ENCODE measurements at regions not wholly inside any gene's neighbourhood (a gene's known extent, or its start where the extent isn't known, plus 50 kb on each side); places are given as distances from the start of the nearest gene placed in this dataset.

DNA sequence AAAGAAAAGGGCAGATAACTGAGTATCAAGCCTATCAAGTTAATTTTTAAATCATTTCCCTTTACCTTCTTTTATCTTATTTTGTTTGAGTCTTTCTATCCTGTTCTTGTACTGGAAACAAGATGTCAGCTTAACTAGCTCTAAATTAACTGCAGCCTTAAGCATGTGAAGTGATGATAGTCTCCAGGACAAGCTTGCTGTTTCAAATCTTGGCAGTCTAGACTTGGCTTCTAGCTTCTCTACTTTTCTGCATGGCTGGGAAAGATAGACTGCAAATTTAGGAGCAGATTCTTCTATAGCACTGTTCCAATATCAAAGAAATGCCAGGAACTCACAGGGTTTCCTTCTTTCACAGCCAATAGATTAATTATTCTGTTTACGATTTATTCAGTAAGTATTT lies 1034.4 kb downstream of the TUSC7 start:
- TF ChIP-seq, protein P1, sequence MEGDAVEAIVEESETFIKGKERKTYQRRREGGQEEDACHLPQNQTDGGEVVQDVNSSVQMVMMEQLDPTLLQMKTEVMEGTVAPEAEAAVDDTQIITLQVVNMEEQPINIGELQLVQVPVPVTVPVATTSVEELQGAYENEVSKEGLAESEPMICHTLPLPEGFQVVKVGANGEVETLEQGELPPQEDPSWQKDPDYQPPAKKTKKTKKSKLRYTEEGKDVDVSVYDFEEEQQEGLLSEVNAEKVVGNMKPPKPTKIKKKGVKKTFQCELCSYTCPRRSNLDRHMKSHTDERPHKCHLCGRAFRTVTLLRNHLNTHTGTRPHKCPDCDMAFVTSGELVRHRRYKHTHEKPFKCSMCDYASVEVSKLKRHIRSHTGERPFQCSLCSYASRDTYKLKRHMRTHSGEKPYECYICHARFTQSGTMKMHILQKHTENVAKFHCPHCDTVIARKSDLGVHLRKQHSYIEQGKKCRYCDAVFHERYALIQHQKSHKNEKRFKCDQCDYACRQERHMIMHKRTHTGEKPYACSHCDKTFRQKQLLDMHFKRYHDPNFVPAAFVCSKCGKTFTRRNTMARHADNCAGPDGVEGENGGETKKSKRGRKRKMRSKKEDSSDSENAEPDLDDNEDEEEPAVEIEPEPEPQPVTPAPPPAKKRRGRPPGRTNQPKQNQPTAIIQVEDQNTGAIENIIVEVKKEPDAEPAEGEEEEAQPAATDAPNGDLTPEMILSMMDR (IDR thresholded peaks at IDR 0.05; ENCODE audit: control extremely low read depth, extremely low read depth, low read depth, missing control alignments) = no peak
- no peak for DNase-seq (ENCODE audit: extremely low spot score)
- ChIA-PET CTCF (interaction anchor here (1.5 kb wide), 1 partner anchor 23 kb away, joined by 4 read pairs; no protein-coding TSS in a partner anchor), POLR2A (no interaction called here)

DNA sequence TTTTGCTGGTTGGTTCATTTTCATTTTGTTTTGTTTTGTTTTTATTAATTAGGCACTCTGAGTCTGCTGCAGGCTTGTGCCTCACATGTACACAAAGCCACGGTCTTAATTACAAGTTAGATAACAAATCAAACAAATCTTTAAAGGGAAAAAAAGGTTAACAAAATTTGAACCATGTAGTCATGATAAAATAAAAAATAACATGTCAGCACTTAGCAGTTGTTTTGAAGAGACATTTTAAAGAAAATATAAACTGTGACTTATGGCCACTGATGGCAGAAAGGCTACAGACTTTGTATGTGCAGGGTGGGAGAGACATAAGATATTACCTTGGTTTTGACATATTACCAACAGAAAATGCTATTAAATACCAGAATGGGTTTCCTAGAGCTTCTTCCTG lies 1035.4 kb downstream of the TUSC7 start:
- TF ChIP-seq, protein P1 (IDR thresholded peaks at IDR 0.05; ENCODE audit: control extremely low read depth, extremely low read depth, low read depth, missing control alignments) = no peak
- POLR2A ChIA-PET = no interaction called here
- DNase-seq (ENCODE audit: extremely low spot score) = no peak
- CTCF ChIA-PET = interaction anchor here (1.5 kb wide), 1 partner anchor 24 kb away, joined by 4 read pairs; no protein-coding TSS in a partner anchor

DNA sequence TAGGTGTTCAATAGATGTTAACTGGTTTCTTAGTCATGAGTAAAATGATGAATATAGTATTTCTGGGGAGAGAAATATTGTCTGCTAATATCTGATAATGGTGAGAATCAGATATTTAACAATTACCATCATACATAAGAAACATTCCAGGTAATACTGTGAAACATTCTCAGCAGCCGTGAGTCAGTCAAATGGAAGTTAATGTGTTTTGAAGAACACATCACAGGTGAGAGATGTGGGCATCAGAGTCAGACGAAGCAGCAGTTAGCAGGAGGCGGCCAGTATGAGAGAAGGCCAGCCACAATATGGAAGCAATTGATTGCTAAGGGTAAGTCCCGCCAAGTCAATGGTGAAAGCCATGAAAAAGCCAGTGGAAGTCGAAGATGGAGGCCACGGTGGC lies 1035.9 kb downstream of the TUSC7 start:
- no peak for DNase-seq (ENCODE audit: extremely low spot score)
- ChIA-PET POLR2A (no interaction called here), CTCF (no interaction called here)
- TF ChIP-seq, protein P1 (IDR thresholded peaks at IDR 0.05; ENCODE audit: control extremely low read depth, extremely low read depth, low read depth, missing control alignments) = no peak

DNA sequence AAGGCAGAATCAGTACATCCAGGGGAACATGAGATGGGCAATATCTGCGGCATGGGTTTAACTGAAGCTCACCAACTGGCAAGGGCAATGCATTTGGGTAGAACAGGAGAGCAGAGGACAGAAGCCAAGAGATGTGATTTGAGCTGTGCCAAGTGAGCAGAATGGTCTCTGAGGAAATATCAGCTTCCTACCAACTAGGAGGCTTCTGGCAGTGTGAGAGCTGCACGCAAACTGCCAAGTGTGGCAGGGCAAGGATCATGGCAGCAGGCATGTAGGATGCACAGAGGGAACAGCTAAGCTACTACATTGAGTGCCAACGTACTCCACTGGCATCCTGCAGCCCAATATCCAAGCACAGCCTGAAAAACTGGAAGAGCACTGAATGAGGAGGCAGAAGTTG lies 1036.5 kb downstream of the TUSC7 start:
- TF ChIP-seq, protein P1 (IDR thresholded peaks at IDR 0.05; ENCODE audit: control extremely low read depth, extremely low read depth, low read depth, missing control alignments) = no peak
- no peak for DNase-seq (ENCODE audit: extremely low spot score)
- ChIA-PET CTCF (no interaction called here), POLR2A (no interaction called here)

DNA sequence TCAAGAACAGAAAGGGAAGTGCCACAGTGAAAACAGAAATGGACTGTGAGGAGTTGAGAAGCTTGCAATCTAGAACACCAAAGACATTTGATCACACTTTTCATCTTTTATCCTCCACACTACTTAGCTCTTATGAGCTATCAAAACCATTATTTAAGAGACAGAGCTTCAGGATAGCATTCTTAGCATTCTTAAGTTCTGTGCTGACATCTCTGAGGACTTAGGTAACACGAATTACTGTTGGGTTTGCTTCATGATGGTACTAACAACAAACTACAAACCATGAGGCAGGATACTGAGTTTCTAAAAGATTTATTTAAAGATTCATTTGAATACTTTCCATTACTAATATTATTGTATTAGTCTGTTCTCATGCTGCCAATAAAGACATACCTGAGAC lies 1038.6 kb downstream of the TUSC7 start:
- ChIA-PET CTCF (interaction anchor here (1.2 kb wide), 1 partner anchor 39 kb away, joined by 3 read pairs; no protein-coding TSS in a partner anchor), POLR2A (no interaction called here)
- TF ChIP-seq, protein P1 (IDR thresholded peaks at IDR 0.05; ENCODE audit: control extremely low read depth, extremely low read depth, low read depth, missing control alignments) = no peak
- no peak for DNase-seq (ENCODE audit: extremely low spot score)

DNA sequence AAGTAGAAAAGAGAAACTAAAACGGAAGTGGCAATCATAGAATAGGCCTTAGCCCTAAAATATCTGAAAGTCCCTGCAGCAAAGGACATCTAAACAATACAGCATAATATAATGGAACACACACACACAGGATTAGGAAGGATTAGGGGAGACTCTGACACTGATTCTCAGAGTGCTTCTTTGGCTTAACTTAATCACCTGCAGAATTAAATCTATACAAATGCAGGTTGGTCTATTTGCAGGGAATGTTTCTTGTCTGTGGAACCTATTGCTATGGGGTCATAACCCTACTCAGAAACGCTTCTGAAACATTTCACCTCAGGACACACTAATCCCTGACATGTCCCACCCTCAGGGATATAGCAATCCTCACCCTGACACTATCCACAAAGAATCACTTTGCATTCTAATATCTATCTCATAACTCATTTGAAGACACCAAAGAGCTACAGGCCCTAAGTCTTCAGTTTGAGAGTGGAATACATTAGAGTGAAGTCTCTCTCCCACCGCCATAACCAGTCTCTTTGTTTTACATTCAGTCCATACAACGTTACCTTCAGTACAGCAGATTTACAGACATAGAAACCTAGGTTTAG lies 1041.2 kb downstream of the TUSC7 start:
- DNase-seq (ENCODE audit: extremely low spot score) = no peak
- POLR2A ChIA-PET = no interaction called here
- TF ChIP-seq, protein P1 (IDR thresholded peaks at IDR 0.05; ENCODE audit: control extremely low read depth, extremely low read depth, low read depth, missing control alignments) = no peak
- CTCF ChIA-PET = no interaction called here
